Epithelial cell of prostate (primary cell): ENCODE measurements at regions not wholly inside any gene's neighbourhood (a gene's known extent, or its start where the extent isn't known, plus 50 kb on each side); places are given as distances from the start of the nearest gene placed in this dataset.

ENCODE experiments used
- DNase-seq: peaks from one replicate; pipeline ENCODE4 v3.0.0-alpha.2; 2011; ENCODE audit warnings: low read depth, low spot score
- H3K27ac ChIP-seq: fragments of 450-650 bp; 2 replicates; pipeline ENCODE4 v1.5.1; 2017; ENCODE audit warnings: mild to moderate bottlenecking

- H3K27ac ChIP-seq = no peak overlapping the region
- DNase-seq = no peak
Observed at GRCh38 chr17:33745047-33745760, 452.1 kb upstream of the ASIC2 start.

- no peak for DNase-seq
Observed at GRCh38 chr17:33749171-33749570, 456.1 kb upstream of the ASIC2 start.

DNA sequence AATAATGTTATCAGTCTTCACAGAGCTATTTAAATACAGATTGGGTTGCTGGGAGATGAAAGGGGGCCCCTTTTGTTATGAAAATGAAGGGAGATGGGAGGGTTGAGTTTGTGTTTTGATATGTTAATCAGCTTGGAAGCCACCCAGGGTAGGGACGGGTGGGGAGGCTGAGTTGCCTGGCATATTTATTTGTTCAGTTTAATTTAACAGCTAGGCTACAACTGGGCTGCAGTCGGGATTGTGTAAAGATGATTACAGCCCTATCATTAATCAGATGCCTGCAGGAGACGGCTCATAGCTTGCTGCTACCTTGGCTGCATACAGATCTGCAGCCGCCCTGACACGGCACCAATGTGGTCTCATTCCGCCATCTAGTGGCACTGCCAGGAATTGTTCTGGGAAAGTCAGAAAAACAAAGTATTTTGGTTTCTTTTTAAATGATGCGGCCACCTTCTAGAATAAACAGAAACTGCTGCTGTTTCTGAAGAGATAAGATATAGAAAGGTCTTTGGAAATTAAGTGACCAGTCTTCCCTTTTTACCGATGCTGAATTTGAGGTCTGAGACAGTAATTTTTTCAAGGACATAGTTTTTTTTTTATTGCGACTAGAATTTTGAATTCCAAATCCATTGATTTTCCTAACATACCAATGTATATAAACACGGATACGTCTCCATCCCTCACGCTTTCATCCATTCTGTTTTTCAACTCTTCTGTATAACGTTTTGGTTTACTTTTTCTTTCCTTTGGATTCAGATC, 458.0 kb upstream of the ASIC2 start:
- DNase-seq = peak; percentile 8

More at GRCh38 chr17:33749171-33749570, 456.1 kb upstream of the ASIC2 start:
- no peak overlapping the region for H3K27ac ChIP-seq

GRCh38 chr17:33751702-33752065, 458.6 kb upstream of the ASIC2 start:
- H3K27ac ChIP-seq = no peak overlapping the region
- no peak for DNase-seq

More for the DNA sequence above, 458.0 kb upstream of the ASIC2 start:
- H3K27ac ChIP-seq = no peak overlapping the region

- no peak for DNase-seq
- no peak overlapping the region for H3K27ac ChIP-seq
Observed at GRCh38 chr17:33753452-33753851, 460.4 kb upstream of the ASIC2 start.

DNA sequence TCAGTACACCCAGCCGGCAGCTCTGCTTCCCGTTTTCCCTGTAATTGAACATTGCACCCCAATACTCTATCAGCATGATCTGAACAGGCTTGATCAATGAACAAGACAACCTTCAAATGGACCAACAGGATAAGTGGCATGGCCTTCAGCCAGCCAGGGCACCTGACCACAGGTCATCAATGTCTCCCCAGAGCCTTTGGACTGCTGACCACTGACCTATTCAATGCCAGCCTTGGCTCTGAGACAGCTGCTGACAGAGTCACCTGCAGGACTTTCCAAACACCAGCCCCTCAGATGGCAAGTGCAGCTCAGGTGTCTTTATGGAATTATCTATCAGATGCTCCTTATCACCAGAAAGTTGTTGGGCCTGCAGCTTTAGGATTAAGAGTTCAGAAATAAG, 462.9 kb upstream of the ASIC2 start:
- DNase-seq = no peak
- no peak overlapping the region for H3K27ac ChIP-seq

- DNase-seq = no peak
- H3K27ac ChIP-seq = no peak overlapping the region
Observed at GRCh38 chr17:33765871-33766270, 472.8 kb upstream of the ASIC2 start.

GRCh38 chr17:33766721-33767120, 473.6 kb upstream of the ASIC2 start:
- DNase-seq = no peak
- no peak overlapping the region for H3K27ac ChIP-seq

- DNase-seq = no peak
- H3K27ac ChIP-seq = no peak overlapping the region
Observed at GRCh38 chr17:33769066-33769465, 476.0 kb upstream of the ASIC2 start.

DNA sequence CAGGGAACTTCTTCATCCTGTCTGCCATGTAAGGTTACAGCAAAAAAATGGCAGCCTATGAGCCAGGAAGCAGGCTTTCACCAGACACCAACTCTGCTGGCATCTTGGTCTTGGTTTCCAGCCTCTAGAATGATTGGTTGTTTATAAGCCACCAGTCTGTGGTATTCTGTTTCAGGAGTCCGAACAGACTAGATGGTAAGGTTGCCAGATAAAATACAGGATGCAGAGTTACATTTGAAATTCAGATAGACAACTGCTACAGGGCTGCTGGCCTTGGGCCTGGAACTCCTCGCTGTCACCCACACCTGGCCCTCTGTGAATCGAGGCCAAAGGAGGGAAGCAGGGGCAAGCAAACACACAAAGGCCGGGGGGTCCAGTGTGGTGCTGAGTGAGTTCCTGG, 478.8 kb upstream of the CCL2 start:
- no peak overlapping the region for H3K27ac ChIP-seq
- DNase-seq = no peak

- DNase-seq = no peak
- H3K27ac ChIP-seq = no peak overlapping the region
Observed at GRCh38 chr17:33776903-33777302, 478.2 kb upstream of the CCL2 start.

DNA sequence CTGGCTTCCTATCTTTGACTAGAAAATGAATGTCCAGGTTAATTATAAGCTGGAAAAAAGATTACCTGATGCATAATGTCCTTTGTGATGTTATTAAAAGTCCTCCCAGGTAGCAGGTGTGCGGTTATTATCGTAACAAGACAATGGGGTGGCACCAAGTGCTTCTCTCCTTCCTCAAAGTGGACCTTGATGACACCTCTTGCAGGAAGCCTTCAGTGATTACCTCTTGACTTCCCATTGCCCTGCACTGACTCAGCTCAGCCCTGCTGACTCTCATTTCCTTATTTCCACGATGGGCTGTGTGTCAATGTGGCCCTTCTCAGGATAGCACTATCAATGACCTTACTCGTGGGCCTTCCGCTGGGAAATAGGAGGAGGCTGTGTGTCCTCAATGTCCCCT, 477.4 kb upstream of the CCL2 start:
- no peak for DNase-seq
- no peak overlapping the region for H3K27ac ChIP-seq

- DNase-seq = no peak
- no peak overlapping the region for H3K27ac ChIP-seq
Observed at GRCh38 chr17:33778505-33779233, 476.4 kb upstream of the CCL2 start.

GRCh38 chr17:33779234-33779591, 475.9 kb upstream of the CCL2 start:
- H3K27ac ChIP-seq = no peak overlapping the region
- DNase-seq = peak; percentile 0

DNA sequence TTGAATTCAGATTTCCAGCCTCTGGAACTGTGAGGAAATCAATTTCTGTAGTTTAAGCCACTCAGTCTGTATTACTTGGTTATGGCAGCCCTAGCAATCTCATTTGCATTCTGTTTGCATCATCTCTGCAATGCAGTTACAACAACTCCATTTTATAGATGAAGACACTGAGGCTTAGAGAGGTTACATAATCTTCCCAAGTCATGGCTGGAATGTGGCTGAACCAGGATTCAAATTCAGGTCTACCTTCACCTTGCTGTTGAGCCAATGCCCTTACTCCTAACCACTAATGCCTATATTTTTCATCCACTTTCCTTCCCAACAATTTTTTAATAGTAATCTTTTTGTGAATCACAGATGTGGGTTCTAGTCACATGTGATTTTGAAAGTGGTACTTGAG, 469.8 kb upstream of the CCL2 start:
- DNase-seq = no peak
- H3K27ac ChIP-seq = no peak overlapping the region

GRCh38 chr17:33786478-33786877, 468.6 kb upstream of the CCL2 start:
- DNase-seq = no peak
- no peak overlapping the region for H3K27ac ChIP-seq

GRCh38 chr17:33789658-33790057, 465.4 kb upstream of the CCL2 start:
- H3K27ac ChIP-seq = no peak overlapping the region
- no peak for DNase-seq

- no peak for DNase-seq
- H3K27ac ChIP-seq = no peak overlapping the region
Observed at GRCh38 chr17:33797181-33797580, 457.9 kb upstream of the CCL2 start.

DNA sequence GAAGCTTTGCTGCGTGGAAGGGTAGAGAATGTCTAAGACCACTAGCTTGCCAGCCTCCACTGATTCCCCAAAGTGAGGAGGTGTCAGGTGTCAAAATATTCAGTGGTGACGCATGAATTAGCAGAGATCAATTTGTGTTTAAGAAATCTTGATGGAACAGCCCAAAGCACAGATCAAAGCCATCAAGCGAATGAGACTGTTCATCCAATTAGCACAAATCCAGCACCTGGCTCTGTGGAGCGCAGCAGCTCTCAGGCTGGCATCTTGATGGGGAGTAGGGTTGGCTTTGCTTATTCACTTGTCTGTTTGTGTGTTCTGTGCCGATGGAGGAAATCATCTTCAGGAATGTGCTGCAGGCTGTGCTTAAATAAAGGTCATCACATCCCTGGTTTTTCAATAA, 456.8 kb upstream of the CCL2 start:
- DNase-seq = no peak
- no peak overlapping the region for H3K27ac ChIP-seq

DNA sequence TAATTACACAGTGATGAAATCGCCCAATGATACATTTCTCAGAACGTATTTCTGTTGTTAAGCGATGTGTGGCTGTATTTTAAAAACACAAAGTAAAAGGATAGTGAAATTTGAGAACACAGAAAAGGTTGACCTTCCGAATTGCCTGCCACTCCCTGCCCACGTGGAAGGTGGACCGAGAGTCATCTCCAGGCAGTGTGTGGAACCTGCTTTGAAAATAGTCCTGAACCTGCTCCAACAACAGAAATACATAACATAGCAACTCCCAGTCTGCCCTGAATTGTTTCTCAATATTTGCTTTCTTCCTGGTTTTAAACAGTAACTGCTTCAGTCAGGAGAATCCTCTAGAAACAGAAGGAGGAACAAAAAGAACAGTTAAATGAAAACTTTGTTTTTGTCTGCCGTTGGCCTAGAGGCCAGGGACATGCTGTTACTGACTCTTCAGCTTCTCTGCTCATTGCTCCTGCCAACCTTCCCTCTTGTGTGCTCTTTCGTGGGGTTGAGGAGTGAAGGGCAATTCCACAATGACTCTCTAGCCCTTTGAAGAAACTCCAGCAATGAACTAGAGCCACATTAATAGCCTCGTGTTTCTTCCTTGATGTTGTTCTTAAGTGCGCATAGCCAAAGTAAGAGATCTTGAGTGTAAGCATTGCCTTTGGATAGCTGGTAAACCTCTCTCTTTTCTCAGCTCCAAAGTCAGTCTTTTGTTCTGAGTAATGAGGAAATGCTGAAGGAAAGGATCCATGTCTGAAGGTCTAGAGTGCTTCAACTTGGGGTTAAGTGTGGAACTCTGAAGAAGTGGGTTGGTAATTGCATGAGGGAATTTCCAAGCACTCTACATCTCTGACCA, 452.5 kb upstream of the CCL2 start:
- no peak for DNase-seq
- H3K27ac ChIP-seq = no peak overlapping the region
